WTC11 (cell line): ENCODE measurements at regions not wholly inside any gene's neighbourhood (a gene's known extent, or its start where the extent isn't known, plus 50 kb on each side); places are given as distances from the start of the nearest gene placed in this dataset.

Source experiments
- ATAC-seq: fragments of 200-7000 bp; cut with Tn5 transposase; 2 replicates; pipeline ENCODE4 v1.10.0; 2021; ENCODE audit warnings: mild to moderate bottlenecking, moderate library complexity
- CTCF ChIA-PET: fragments of 300-600 bp; sonication (Branson Sonifier 250); formaldehyde crosslinking; loops from one replicate; lab custom pipeline; 2021; ENCODE audit warnings: antibody characterized with exemption; lab: Charles Lee
- POLR2A ChIA-PET: fragments of 350-600 bp; sonication (Branson Sonifier 250); formaldehyde crosslinking; loops from one replicate; lab custom pipeline; 2021; ENCODE audit warnings: antibody characterized with exemption; lab: Charles Lee
- DNase-seq: peaks from one replicate; pipeline ENCODE4 v3.0.0; 2021; ENCODE audit warnings: low spot score
- H3K27ac Mint-ChIP-seq: 2 replicates; pipeline ENCODE4 v1.8.0; 2021; ENCODE audit warnings: mixed read lengths
- H3K27me3 Mint-ChIP-seq: 2 replicates; pipeline ENCODE4 v1.8.0; 2021; ENCODE audit warnings: low read depth, mild to moderate bottlenecking, moderate library complexity, mixed read lengths
- H3K36me3 Mint-ChIP-seq: 2 replicates; pipeline ENCODE4 v1.8.0; 2021; ENCODE audit warnings: mixed read lengths
- H3K4me1 Mint-ChIP-seq: 2 replicates; pipeline ENCODE4 v1.8.0; 2022; ENCODE audit warnings: mixed read lengths
- H3K4me3 Mint-ChIP-seq: 2 replicates; pipeline ENCODE4 v1.8.0; 2021; ENCODE audit warnings: mild to moderate bottlenecking, moderate library complexity, mixed read lengths
- H3K9me3 Mint-ChIP-seq: 2 replicates; pipeline ENCODE4 v1.8.0; 2021; ENCODE audit warnings: mixed read lengths
- AR ChIP-seq: fragments of 250-450 bp; sonication (Bioruptor Pico); IDR thresholded peaks from 2 replicates; pipeline ENCODE4 v1.9.0; 2021; ENCODE audit warnings: mild to moderate bottlenecking
- E2F1 ChIP-seq: sonication (generic); formaldehyde crosslinking; IDR thresholded peaks from 2 replicates; pipeline ENCODE4 v1.8.0; 2022; ENCODE audit warnings: mild to moderate bottlenecking, missing genetic modification reagents
- E2F4 ChIP-seq: sonication (generic); formaldehyde crosslinking; IDR thresholded peaks from 2 replicates; pipeline ENCODE4 v1.8.1; 2022; ENCODE audit warnings: low read depth, mild to moderate bottlenecking, moderate library complexity, missing genetic modification reagents, borderline replicate concordance
- ESRRA ChIP-seq: sonication (generic); formaldehyde crosslinking; IDR thresholded peaks from 2 replicates; pipeline ENCODE4 v1.8.1; 2022; ENCODE audit warnings: mild to moderate bottlenecking, missing genetic modification reagents, borderline replicate concordance
- FOXJ3 ChIP-seq: sonication (generic); formaldehyde crosslinking; IDR thresholded peaks from 2 replicates; pipeline ENCODE4 v1.9.0; 2021; ENCODE audit warnings: missing genetic modification reagents, mild to moderate bottlenecking, borderline replicate concordance
- FOXP1 ChIP-seq: sonication (generic); formaldehyde crosslinking; IDR thresholded peaks from 2 replicates; pipeline ENCODE4 v1.8.0; 2022; ENCODE audit warnings: missing genetic modification reagents, mild to moderate bottlenecking, moderate library complexity, borderline replicate concordance
- GABPB1 ChIP-seq: sonication (generic); formaldehyde crosslinking; IDR thresholded peaks from 2 replicates; pipeline ENCODE4 v1.8.1; 2023; ENCODE audit warnings: mild to moderate bottlenecking, missing genetic modification reagents
- NR3C1 ChIP-seq: sonication (generic); formaldehyde crosslinking; conservative IDR thresholded peaks from 2 replicates; pipeline ENCODE4 v1.8.1; 2023; ENCODE audit warnings: low read depth, mild to moderate bottlenecking, missing genetic modification reagents
- SMAD4 ChIP-seq: sonication (generic); formaldehyde crosslinking; IDR thresholded peaks from 2 replicates; pipeline ENCODE4 v1.8.0; 2022; ENCODE audit warnings: mild to moderate bottlenecking, missing genetic modification reagents
- TCF7 ChIP-seq: sonication (generic); formaldehyde crosslinking; IDR thresholded peaks from 2 replicates; pipeline ENCODE4 v1.8.0; 2022; ENCODE audit warnings: mild to moderate bottlenecking, low read depth, missing genetic modification reagents, moderate library complexity
- USF2 ChIP-seq: sonication (generic); formaldehyde crosslinking; IDR thresholded peaks from 2 replicates; pipeline ENCODE4 v1.8.1; 2023; ENCODE audit warnings: mild to moderate bottlenecking, missing genetic modification reagents, moderate library complexity
- ZBTB21 ChIP-seq: sonication (generic); formaldehyde crosslinking; IDR thresholded peaks from 2 replicates; pipeline ENCODE4 v1.8.1; 2023; ENCODE audit warnings: mild to moderate bottlenecking, missing genetic modification reagents, borderline replicate concordance
- ZMAT4 ChIP-seq: fragments of 250-450 bp; sonication (Bioruptor Pico); IDR thresholded peaks from 2 replicates; pipeline ENCODE4 v1.9.0; 2021; ENCODE audit warnings: mild to moderate bottlenecking
- ZNF121 ChIP-seq: sonication (generic); formaldehyde crosslinking; IDR thresholded peaks from 2 replicates; pipeline ENCODE4 v1.8.0; 2023; ENCODE audit warnings: missing genetic modification reagents
- ZNF396 ChIP-seq: fragments of 250-450 bp; sonication (Bioruptor Pico); IDR thresholded peaks from 2 replicates; pipeline ENCODE4 v1.8.0; 2021; ENCODE audit warnings: mild to moderate bottlenecking, moderate library complexity, borderline replicate concordance
- ZNF416 ChIP-seq: fragments of 250-450 bp; sonication (Bioruptor Pico); IDR thresholded peaks from 2 replicates; pipeline ENCODE4 v1.9.0; 2021; ENCODE audit warnings: mild to moderate bottlenecking, inconsistent platforms
- ZNF423 ChIP-seq: fragments of 250-450 bp; sonication (Bioruptor Pico); IDR thresholded peaks from 2 replicates; pipeline ENCODE4 v2.1.2; 2022; ENCODE audit warnings: mild to moderate bottlenecking, moderate library complexity

- ChIA-PET CTCF (interaction anchor here (0.8 kb wide), 1 partner anchor 93 kb away, joined by 3 read pairs; no protein-coding TSS in a partner anchor), POLR2A (no interaction called here)
- no peak for TF ChIP-seq ZMAT4 (CRISPR knock-in tag)
- no peak for TF ChIP-seq GABPB1 (CRISPR knock-in tag)
- TF ChIP-seq ZNF396 (CRISPR knock-in tag): no peak
- DNase-seq (no peak), ATAC-seq (no peak)
- no peaks in the 10 kb centered on the region for H3K36me3 Mint-ChIP-seq
- H3K9me3 Mint-ChIP-seq: no peaks in the 10 kb centered on the region
- no peaks in the 10 kb centered on the region for H3K27me3 Mint-ChIP-seq
- peaks cover 19% of the 10 kb centered on the region for H3K4me1 Mint-ChIP-seq
- no peak overlapping the region for H3K27ac Mint-ChIP-seq
- H3K4me3 Mint-ChIP-seq: no peak overlapping the region
Observed at GRCh38 chr2:143948710-143949109, 571.2 kb downstream of the ZEB2 start.

GRCh38 chr2:143946436-143947391, 573.2 kb downstream of the ZEB2 start:
- Mint-ChIP-seq H3K27me3 (no peaks in the 10 kb centered on the region), H3K9me3 (no peaks in the 10 kb centered on the region)
- no peak for ATAC-seq
- TF ChIP-seq ZNF423 (CRISPR knock-in tag) (no peak), TCF7 (CRISPR knock-in tag) (no peak), USF2 (CRISPR knock-in tag) (no peak), FOXJ3 (CRISPR knock-in tag) (no peak), ZNF121 (CRISPR knock-in tag) (no peak), ESRRA (CRISPR knock-in tag) (no peak), ZMAT4 (CRISPR knock-in tag) (no peak), FOXP1 (CRISPR knock-in tag) (no peak), ZBTB21 (no peak), NR3C1 (no peak), E2F1 (CRISPR knock-in tag) (no peak), E2F4 (no peak), SMAD4 (no peak), AR (no peak), ZNF416 (CRISPR knock-in tag) (no peak)
- TF ChIP-seq, all 79 proteins: peak for 0
- Mint-ChIP-seq H3K27ac (no peak overlapping the region), H3K4me1 (peaks cover 25% of the 10 kb centered on the region), H3K36me3 (no peaks in the 10 kb centered on the region), H3K4me3 (no peak overlapping the region)
- ChIA-PET CTCF (no interaction called here), POLR2A (no interaction called here)
- DNase-seq: no peak
